BJ (cell line): ENCODE measurements at regions not wholly inside any gene's neighbourhood (a gene's known extent, or its start where the extent isn't known, plus 50 kb on each side); places are given as distances from the start of the nearest gene placed in this dataset.

Experiments
- CTCF ChIA-PET: fragments of 350-600 bp; formaldehyde crosslinking; extraction: SDS; loops from one replicate; lab custom pipeline; 2021; ENCODE audit warnings: antibody characterized with exemption, inconsistent platforms; lab: Yijun Ruan, JAX
- POLR2A ChIA-PET: fragments of 300-600 bp; sonication (Branson Sonifier 250); formaldehyde crosslinking; extraction: SDS; loops from one replicate; lab custom pipeline; 2021; ENCODE audit warnings: antibody characterized with exemption; lab: Charles Lee
- DNase-seq: peaks from one replicate; pipeline ENCODE4 v3.0.0-alpha.2; 2011; ENCODE audit warnings: low read depth
- H3K27me3 ChIP-seq: 2 replicates; pipeline ENCODE4 v1.6.0; 2011; ENCODE audit warnings: low read length; ENCODE audit not compliant: control insufficient read depth, insufficient read depth
- H3K36me3 ChIP-seq: 2 replicates; pipeline ENCODE4 v1.5.1; 2011; ENCODE audit warnings: low read length; ENCODE audit not compliant: control insufficient read depth, insufficient read depth
- H3K4me3 ChIP-seq: 2 replicates; pipeline ENCODE4 v1.5.1; 2011; ENCODE audit warnings: low read depth, mild to moderate bottlenecking, control low read depth, low read length
- TF ChIP-seq, protein P1 (sequence below): IDR thresholded peaks from 2 replicates; pipeline ENCODE4 v1.5.1; 2011; ENCODE audit warnings: low read depth, mild to moderate bottlenecking, control low read depth, inconsistent platforms, low read length, moderate library complexity; ENCODE audit not compliant: insufficient read depth

DNA sequence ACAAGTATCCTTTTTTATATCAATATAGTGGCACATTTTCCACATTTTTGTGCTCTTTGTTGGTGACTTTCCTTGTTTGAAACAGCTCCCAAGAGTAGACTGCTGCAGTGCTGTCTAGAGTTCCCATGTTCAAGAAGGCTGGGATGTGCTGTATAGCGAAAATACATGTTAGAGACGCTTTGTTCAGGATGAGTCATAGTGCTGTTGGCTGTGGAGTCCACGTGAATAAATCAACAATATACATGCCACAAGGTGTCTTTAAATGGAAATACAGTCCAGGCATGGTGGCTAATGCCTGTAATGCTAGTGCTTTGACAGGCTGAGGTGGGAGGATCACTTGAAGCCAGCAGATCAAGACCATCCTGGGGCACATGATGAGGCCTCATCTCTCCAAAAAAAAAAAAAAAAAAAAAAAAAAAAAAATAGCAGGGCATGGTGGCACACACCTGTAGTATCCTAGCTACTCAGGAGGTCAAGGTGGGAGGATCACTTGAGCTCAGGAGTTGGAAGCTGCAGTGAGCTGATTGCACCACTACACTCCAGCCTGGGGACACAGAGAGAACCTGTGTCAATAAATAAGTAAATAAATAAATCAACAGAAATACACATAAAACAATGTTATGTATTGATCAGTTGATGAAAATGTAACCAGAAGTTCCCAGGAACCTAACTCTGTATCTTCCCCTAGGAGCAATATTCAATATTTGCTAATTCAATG lies 256.8 kb upstream of the STS start:
- Histone ChIP-seq H3K36me3 (no peaks in the 10 kb centered on the region), H3K4me3 (no peak overlapping the region), H3K27me3 (no peaks in the 10 kb centered on the region)
- TF ChIP-seq, protein P1, sequence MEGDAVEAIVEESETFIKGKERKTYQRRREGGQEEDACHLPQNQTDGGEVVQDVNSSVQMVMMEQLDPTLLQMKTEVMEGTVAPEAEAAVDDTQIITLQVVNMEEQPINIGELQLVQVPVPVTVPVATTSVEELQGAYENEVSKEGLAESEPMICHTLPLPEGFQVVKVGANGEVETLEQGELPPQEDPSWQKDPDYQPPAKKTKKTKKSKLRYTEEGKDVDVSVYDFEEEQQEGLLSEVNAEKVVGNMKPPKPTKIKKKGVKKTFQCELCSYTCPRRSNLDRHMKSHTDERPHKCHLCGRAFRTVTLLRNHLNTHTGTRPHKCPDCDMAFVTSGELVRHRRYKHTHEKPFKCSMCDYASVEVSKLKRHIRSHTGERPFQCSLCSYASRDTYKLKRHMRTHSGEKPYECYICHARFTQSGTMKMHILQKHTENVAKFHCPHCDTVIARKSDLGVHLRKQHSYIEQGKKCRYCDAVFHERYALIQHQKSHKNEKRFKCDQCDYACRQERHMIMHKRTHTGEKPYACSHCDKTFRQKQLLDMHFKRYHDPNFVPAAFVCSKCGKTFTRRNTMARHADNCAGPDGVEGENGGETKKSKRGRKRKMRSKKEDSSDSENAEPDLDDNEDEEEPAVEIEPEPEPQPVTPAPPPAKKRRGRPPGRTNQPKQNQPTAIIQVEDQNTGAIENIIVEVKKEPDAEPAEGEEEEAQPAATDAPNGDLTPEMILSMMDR, result no peak
- POLR2A ChIA-PET, result no interaction called here
- no peak for DNase-seq
- CTCF ChIA-PET, result no interaction called here

DNA sequence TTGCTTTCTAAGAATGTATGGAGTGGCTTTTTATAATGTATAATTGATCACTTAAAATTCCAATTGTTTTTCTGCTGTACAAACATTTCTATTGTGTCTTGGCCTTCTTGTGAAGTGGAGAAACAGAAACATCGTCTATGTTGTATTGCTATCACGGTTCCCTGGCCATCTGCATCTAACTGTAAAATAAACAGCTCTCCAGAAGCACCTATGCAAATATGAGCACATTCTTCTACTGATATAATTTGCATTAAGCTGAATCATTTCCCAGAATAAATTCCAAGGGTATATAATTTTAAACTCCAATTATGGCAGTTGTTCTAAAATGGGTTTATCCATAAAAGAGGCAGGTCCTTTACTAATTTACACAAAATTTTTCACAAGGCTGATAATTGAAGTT lies 261.6 kb upstream of the STS start:
- Histone ChIP-seq H3K36me3 (no peaks in the 10 kb centered on the region), H3K4me3 (no peak overlapping the region), H3K27me3 (no peaks in the 10 kb centered on the region)
- ChIA-PET CTCF (no interaction called here), POLR2A (no interaction called here)
- TF ChIP-seq, protein P1, result no peak
- DNase-seq, result no peak

DNA sequence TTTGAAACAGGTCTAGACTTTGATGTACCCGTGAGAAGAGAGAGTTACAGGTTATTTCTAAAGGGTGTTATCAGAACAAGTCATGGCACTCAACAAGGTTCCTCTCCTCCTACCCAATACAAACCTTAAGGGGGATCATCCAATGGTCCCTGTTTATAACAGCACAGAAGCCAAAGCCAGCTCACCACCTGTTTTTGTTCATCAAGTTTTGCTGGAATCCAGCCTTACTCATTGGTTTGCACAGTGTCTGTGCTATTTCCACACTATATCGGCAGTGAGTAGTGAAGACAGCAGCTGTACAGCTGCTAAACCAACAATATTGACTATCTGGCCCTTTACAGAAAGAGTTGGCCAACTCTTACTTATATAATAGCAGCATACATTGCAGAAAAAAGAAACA lies 262.1 kb upstream of the STS start:
- no peak overlapping the region for H3K4me3 ChIP-seq
- H3K27me3 ChIP-seq, result no peaks in the 10 kb centered on the region
- POLR2A ChIA-PET, result no interaction called here
- CTCF ChIA-PET, result no interaction called here
- TF ChIP-seq, protein P1, result no peak
- H3K36me3 ChIP-seq, result no peaks in the 10 kb centered on the region
- DNase-seq, result no peak

DNA sequence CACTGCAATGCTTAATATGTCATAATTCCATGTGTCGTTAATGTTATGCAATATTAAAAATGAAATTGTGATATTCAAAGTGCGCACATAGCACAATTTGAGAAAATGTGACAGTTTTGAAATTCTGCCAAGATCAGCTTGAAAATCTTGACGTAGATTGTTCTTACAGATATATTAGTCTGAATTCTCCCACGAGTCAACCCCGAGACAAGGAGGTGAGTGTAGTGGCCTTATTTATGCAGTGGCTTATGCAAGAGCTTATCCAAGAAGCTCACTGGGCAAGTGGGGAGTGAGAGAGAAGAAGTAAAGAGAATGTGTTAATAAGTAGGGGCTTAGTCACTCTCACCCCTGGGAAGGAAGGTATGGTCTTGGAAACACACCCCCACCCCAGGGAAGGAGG lies 286.1 kb upstream of the STS start:
- H3K27me3 ChIP-seq, result no peaks in the 10 kb centered on the region
- no peak overlapping the region for H3K4me3 ChIP-seq
- no peak for DNase-seq
- ChIA-PET CTCF (interaction anchor here (0.6 kb wide), 1 partner anchor 38 kb away, joined by 3 read pairs; no protein-coding TSS in a partner anchor), POLR2A (no interaction called here)
- TF ChIP-seq, protein P1, result no peak
- H3K36me3 ChIP-seq, result no peaks in the 10 kb centered on the region

DNA sequence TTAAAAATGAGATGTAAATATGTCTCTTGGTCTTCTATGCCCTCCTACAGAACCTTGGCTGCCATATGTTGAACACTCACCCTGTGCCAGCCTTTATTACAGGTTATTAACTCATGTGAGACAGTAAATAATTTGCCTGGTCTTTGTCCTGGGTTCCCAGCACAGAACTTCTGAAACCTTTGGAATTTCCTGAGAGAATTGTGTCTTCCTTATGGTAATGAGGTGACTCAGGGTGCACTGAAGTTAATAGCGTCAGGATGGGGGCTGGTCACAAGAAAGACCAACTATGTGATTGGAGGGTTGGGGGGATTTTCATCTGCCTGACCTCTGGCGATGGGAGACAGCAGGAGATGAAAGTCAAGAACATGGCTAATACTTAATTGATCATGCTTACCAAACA lies 289.8 kb upstream of the STS start:
- Histone ChIP-seq H3K36me3 (no peaks in the 10 kb centered on the region), H3K4me3 (no peak overlapping the region), H3K27me3 (no peaks in the 10 kb centered on the region)
- TF ChIP-seq, protein P1, result no peak
- DNase-seq, result no peak
- ChIA-PET POLR2A (no interaction called here), CTCF (no interaction called here)
